ENCODE measurements at regions not wholly inside any gene's neighbourhood (a gene's known extent, or its start where the extent isn't known, plus 50 kb on each side); places are given as distances from the start of the nearest gene placed in this dataset.

GRCh38 chr13:56687131-56687530, 453.6 kb upstream of the PRR20A start:
- TF ChIP-seq POLR2AphosphoS5 (IDR thresholded peaks at IDR 0.05): no peak
- no peak for TF ChIP-seq CTCF (IDR thresholded peaks at IDR 0.05 in 8 of 11, conservative IDR thresholded peaks at IDR 0.05 in 3 of 11)
- no peak for TF ChIP-seq POLR2A (IDR thresholded peaks at IDR 0.05)

Data from spleen (tissue), 7 donors.